A549 (cell line): ENCODE measurements at regions not wholly inside any gene's neighbourhood (a gene's known extent, or its start where the extent isn't known, plus 50 kb on each side); places are given as distances from the start of the nearest gene placed in this dataset.

Source experiments
- ATAC-seq, 2 experiments: fragments of 200-7000 bp in 1 of 2; fragments of >200 bp in 1 of 2; cut with Nextera tagmentation in 1 of 2; cut with Tn5 transposase in 1 of 2; 3 replicates each; pipeline versions ENCODE4 v1.8.0 to v1.9.1; 2018 to 2020; ENCODE audit warnings: mild to moderate bottlenecking in 1 of 2, moderate library complexity in 1 of 2
- CTCF ChIA-PET: fragments of 300-600 bp; sonication (Branson Sonifier 250); formaldehyde crosslinking; extraction: SDS; loops from one replicate; lab custom pipeline; 2021; ENCODE audit warnings: antibody characterized with exemption, inconsistent platforms; lab: Yijun Ruan, JAX
- POLR2A ChIA-PET: fragments of 350-600 bp; formaldehyde crosslinking; extraction: SDS; loops from one replicate; lab custom pipeline; 2021; ENCODE audit warnings: antibody characterized with exemption, inconsistent platforms; lab: Yijun Ruan, JAX
- DNase-seq, 2 experiments: peaks; one replicate each; pipeline versions ENCODE4 v3.0.0 to v3.0.0-alpha.2; 2011 to 2016; ENCODE audit warnings: low read depth in 1 of 2, low spot score in 1 of 2
- FAIRE-seq: peaks from 2 replicates; lab custom pipeline; 2011; peaks lifted over from hg19 to GRCh38; lab: Jason Lieb, UNC
- H3K27ac ChIP-seq, 2 experiments: fragments of >200 bp; sonication (Bioruptor Twin); formaldehyde crosslinking; 3 replicates each; pipeline ENCODE4 v1.5.1; 2016 to 2017
- H3K4me1 ChIP-seq: fragments of >200 bp; sonication (Bioruptor Twin); formaldehyde crosslinking; 3 replicates; pipeline ENCODE4 v1.6.1; 2016
- H3K4me2 ChIP-seq: fragments of >200 bp; sonication (Bioruptor Twin); formaldehyde crosslinking; 3 replicates; pipeline ENCODE4 v1.6.1; 2016
- H3K4me3 ChIP-seq: fragments of >200 bp; sonication (Bioruptor Twin); formaldehyde crosslinking; 3 replicates; pipeline ENCODE4 v1.5.1; 2016
- H3K9me3 ChIP-seq: fragments of >200 bp; sonication (Bioruptor Twin); formaldehyde crosslinking; 3 replicates; pipeline ENCODE4 v1.6.1; 2016
- CBX8 ChIP-seq: fragments of 200-600 bp; sonication (generic); IDR thresholded peaks from 2 replicates; pipeline ENCODE4 v1.6.1; 2016
- CHD4 ChIP-seq: fragments of 200-600 bp; sonication (generic); IDR thresholded peaks from 2 replicates; pipeline ENCODE4 v1.6.1; 2016; ENCODE audit warnings: antibody characterized with exemption, mild to moderate bottlenecking, borderline replicate concordance
- EP300 ChIP-seq, 2 experiments: fragments of >200 bp; sonication (Bioruptor Twin); formaldehyde crosslinking; IDR thresholded peaks; 2 replicates in 1 of 2; 3 replicates in 1 of 2; pipeline ENCODE4 v1.6.1; 2016 to 2017
- ESRRA ChIP-seq: fragments of 150-350 bp; IDR thresholded peaks from 2 replicates; pipeline ENCODE4 v1.6.1; 2014; ENCODE audit warnings: mild to moderate bottlenecking, low read length, borderline replicate concordance
- FOSL2 ChIP-seq, 2 experiments: fragments of 450-650 bp in 1 of 2; fragments of >200 bp in 1 of 2; sonication (Bioruptor Twin) in 1 of 2; formaldehyde crosslinking; IDR thresholded peaks; 2 replicates each; pipeline versions ENCODE4 v1.5.0 to v1.6.1; 2016 to 2020; ENCODE audit warnings: mild to moderate bottlenecking in 1 of 2, moderate library complexity in 1 of 2
- GATA3 ChIP-seq: IDR thresholded peaks from 2 replicates; pipeline ENCODE4 v1.6.1; 2012; ENCODE audit warnings: borderline replicate concordance
- HDAC2 ChIP-seq: fragments of 200-600 bp; sonication (generic); IDR thresholded peaks from 2 replicates; pipeline ENCODE4 v1.6.1; 2016
- HEYL ChIP-seq: fragments of 250-450 bp; sonication (Bioruptor Pico); IDR thresholded peaks from 2 replicates; pipeline ENCODE4 v1.8.0; 2021; ENCODE audit warnings: mild to moderate bottlenecking, moderate library complexity
- JUN ChIP-seq, 2 experiments: fragments of >200 bp; sonication (Bioruptor Twin); formaldehyde crosslinking; IDR thresholded peaks; 2 replicates in 1 of 2; 3 replicates in 1 of 2; pipeline ENCODE4 v1.6.1; 2016 to 2017
- JUNB ChIP-seq: fragments of >200 bp; sonication (Bioruptor Twin); formaldehyde crosslinking; IDR thresholded peaks from 2 replicates; pipeline ENCODE4 v1.6.1; 2016
- KDM1A ChIP-seq: fragments of 200-600 bp; sonication (generic); IDR thresholded peaks from 2 replicates; pipeline ENCODE4 v1.6.1; 2016; ENCODE audit warnings: low read depth, mild to moderate bottlenecking
- MAX ChIP-seq: IDR thresholded peaks from 2 replicates; pipeline ENCODE4 v1.6.1; 2012
- MAZ ChIP-seq: fragments of 150-350 bp; IDR thresholded peaks from 2 replicates; pipeline ENCODE4 v1.6.1; 2014; ENCODE audit warnings: antibody characterized with exemption, low read depth, low read length, borderline replicate concordance
- MYC ChIP-seq: IDR thresholded peaks from 2 replicates; pipeline ENCODE4 v1.6.1; 2012; ENCODE audit warnings: mild to moderate bottlenecking, inconsistent platforms, low read length, improper control_type of control experiment, borderline replicate concordance
- PHF8 ChIP-seq: fragments of 200-600 bp; sonication (generic); IDR thresholded peaks from 2 replicates; pipeline ENCODE4 v1.6.1; 2016; ENCODE audit warnings: low read depth, mild to moderate bottlenecking, antibody characterized with exemption, moderate library complexity, borderline replicate concordance
- RAD21 ChIP-seq, 2 experiments: fragments of >200 bp in 1 of 2; sonication (Bioruptor Twin) in 1 of 2; formaldehyde crosslinking in 1 of 2; IDR thresholded peaks in 1 of 2; conservative IDR thresholded peaks in 1 of 2; 2 replicates in 1 of 2; 3 replicates in 1 of 2; pipeline ENCODE4 v1.6.1; 2012 to 2018; ENCODE audit warnings: inconsistent platforms in 1 of 2
- RARB ChIP-seq: fragments of 250-450 bp; sonication (Bioruptor Pico); IDR thresholded peaks from 2 replicates; pipeline ENCODE4 v1.8.0; 2021; ENCODE audit warnings: mild to moderate bottlenecking, moderate library complexity
- REST ChIP-seq: fragments of 200-600 bp; sonication (generic); IDR thresholded peaks from 2 replicates; pipeline ENCODE4 v1.6.1; 2016; ENCODE audit warnings: antibody characterized with exemption, mild to moderate bottlenecking, moderate library complexity
- SMC3 ChIP-seq: fragments of >200 bp; sonication (Bioruptor Twin); formaldehyde crosslinking; IDR thresholded peaks from 3 replicates; pipeline ENCODE4 v1.6.1; 2018; ENCODE audit warnings: inconsistent platforms
- SREBF2 ChIP-seq: fragments of 450-650 bp; IDR thresholded peaks from 2 replicates; pipeline ENCODE4 v1.6.1; 2014; ENCODE audit warnings: mild to moderate bottlenecking, moderate library complexity
- ZC3H11A ChIP-seq: fragments of 450-650 bp; IDR thresholded peaks from 2 replicates; pipeline ENCODE4 v1.6.1; 2014; ENCODE audit warnings: antibody characterized with exemption, mild to moderate bottlenecking
- ZFP36 ChIP-seq: fragments of 450-650 bp; IDR thresholded peaks from 2 replicates; pipeline ENCODE4 v1.6.1; 2014; ENCODE audit warnings: borderline replicate concordance; ENCODE audit not compliant: partially characterized antibody
- ZNF302 ChIP-seq: fragments of 250-450 bp; sonication (Bioruptor Pico); IDR thresholded peaks from 2 replicates; pipeline ENCODE4 v1.9.0; 2021; ENCODE audit warnings: inconsistent platforms, mild to moderate bottlenecking, moderate library complexity
- WGBS: methylation state at CpG from one replicate; pipeline ENCODE4 v1.1.6; 2017; ENCODE audit errors: missing lambda C conversion rate; 5-methylcytosine and 5-hydroxymethylcytosine counted together
- TF ChIP-seq, protein P1 (sequence below): fragments of 250-450 bp; sonication (Bioruptor Pico); IDR thresholded peaks from 2 replicates; pipeline ENCODE4 v1.5.0; 2021; ENCODE audit warnings: mild to moderate bottlenecking, moderate library complexity, borderline replicate concordance

DNA sequence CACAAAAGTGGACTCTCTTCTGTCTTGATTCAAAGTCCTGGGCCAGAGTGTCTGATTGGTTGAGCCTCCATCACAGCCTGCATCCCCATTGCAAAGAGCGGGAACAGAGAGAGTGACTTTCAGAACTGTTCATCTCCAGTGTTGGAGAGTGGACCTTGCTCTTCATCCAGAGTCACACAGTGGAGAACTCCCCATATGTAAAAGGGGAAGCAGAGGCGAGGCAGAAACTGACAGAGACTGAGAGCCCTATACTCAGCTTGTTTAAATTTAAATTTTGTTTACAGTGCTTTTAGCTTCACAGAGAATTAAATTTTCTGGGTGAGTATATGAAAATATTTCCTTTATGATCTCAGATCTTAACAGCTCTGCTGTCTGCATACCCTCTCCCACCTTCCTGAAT lies 70.0 kb upstream of the SSBP2 start:
- no peak for FAIRE-seq
- Histone ChIP-seq H3K4me1 (peaks cover 27% of the 10 kb centered on the region), H3K9me3 (no peaks in the 10 kb centered on the region), H3K4me3 (no peak overlapping the region), H3K4me2 (peak overlapping the region; percentile 55), H3K27ac (peak overlapping the region; percentile 21 to 46; a peak in 2 of 6 replicates)
- 94% methylated on average over 2 of the region's 2 CpGs for WGBS
- DNase-seq, result no peak
- ChIA-PET CTCF (no interaction called here), POLR2A (no interaction called here)
- ATAC-seq, result no peak
- TF ChIP-seq RARB (CRISPR knock-in tag) (no peak), RAD21 (conservative IDR thresholded peaks at IDR 0.05 in 1 of 2, IDR thresholded peaks at IDR 0.05 in 1 of 2) (no peak), GATA3 (no peak), ZNF302 (CRISPR knock-in tag) (no peak), ZFP36 (no peak), SREBF2 (no peak), JUN (IDR thresholded peaks at IDR 0.05) (no peak), KDM1A (no peak), REST (no peak), FOSL2 (IDR thresholded peaks at IDR 0.05) (no peak), FOSL2 (CRISPR knock-in tag; IDR thresholded peaks at IDR 0.05) (no peak), CHD4 (no peak), JUNB (no peak), PHF8 (no peak), ZC3H11A (no peak), SMC3 (no peak), MAZ (no peak), CBX8 (no peak)
- TF ChIP-seq, protein P1, sequence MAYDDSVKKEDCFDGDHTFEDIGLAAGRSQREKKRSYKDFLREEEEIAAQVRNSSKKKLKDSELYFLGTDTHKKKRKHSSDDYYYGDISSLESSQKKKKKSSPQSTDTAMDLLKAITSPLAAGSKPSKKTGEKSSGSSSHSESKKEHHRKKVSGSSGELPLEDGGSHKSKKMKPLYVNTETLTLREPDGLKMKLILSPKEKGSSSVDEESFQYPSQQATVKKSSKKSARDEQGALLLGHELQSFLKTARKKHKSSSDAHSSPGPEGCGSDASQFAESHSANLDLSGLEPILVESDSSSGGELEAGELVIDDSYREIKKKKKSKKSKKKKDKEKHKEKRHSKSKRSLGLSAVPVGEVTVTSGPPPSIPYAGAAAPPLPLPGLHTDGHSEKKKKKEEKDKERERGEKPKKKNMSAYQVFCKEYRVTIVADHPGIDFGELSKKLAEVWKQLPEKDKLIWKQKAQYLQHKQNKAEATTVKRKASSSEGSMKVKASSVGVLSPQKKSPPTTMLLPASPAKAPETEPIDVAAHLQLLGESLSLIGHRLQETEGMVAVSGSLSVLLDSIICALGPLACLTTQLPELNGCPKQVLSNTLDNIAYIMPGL (CRISPR knock-in tag), result no peak

- Histone ChIP-seq H3K4me2 (peak overlapping the region; percentile 55), H3K27ac (peak overlapping the region in 1 of 2 experiments; percentile 46; a peak in 2 of 6 replicates), H3K9me3 (no peaks in the 10 kb centered on the region), H3K4me1 (peaks cover 25% of the 10 kb centered on the region), H3K4me3 (no peak overlapping the region)
- ChIA-PET CTCF (no interaction called here), POLR2A (interaction anchor here (1.0 kb wide), 1 partner anchor 69 kb away, joined by 3 read pairs; no protein-coding TSS in a partner anchor)
- ATAC-seq (no peak; a peak in 1 of 6 replicates), DNase-seq (no peak), FAIRE-seq (no peak)
- TF ChIP-seq ZC3H11A (no peak), HEYL (no peak), KDM1A (no peak), MYC (no peak), MAZ (no peak), CBX8 (no peak), RAD21 (conservative IDR thresholded peaks at IDR 0.05 in 1 of 2, IDR thresholded peaks at IDR 0.05 in 1 of 2) (no peak), HDAC2 (no peak), MAX (no peak), EP300 (IDR thresholded peaks at IDR 0.05) (no peak), ESRRA (no peak)
Measured at GRCh38 chr5:81820318-81820636, 69.4 kb upstream of the SSBP2 start.
